Liver (tissue), 8 donors: ENCODE measurements at regions not wholly inside any gene's neighbourhood (a gene's known extent, or its start where the extent isn't known, plus 50 kb on each side); places are given as distances from the start of the nearest gene placed in this dataset.

Experiments used
- DNase-seq: peaks from one replicate; pipeline ENCODE4 v3.0.0-alpha.2; 2017; ENCODE audit warnings: low spot score
- H3K27ac ChIP-seq, 2 donors: one replicate each; pipeline ENCODE4 v1.7.0; 2013; ENCODE audit warnings: inconsistent platforms in 2 of 2, low read length in 2 of 2, control low read depth in 1 of 2, low read depth in 1 of 2, mild to moderate bottlenecking in 1 of 2
- H3K27me3 ChIP-seq, 4 donors: one replicate each; pipeline versions ENCODE4 v1.6.1 to v1.7.0; 2013; ENCODE audit warnings: low read length in 3 of 4, inconsistent platforms in 1 of 4, mild to moderate bottlenecking in 1 of 4, moderate library complexity in 1 of 4; ENCODE audit not compliant: control insufficient read depth in 4 of 4, insufficient read depth in 4 of 4
- H3K36me3 ChIP-seq, 4 donors: one replicate each; pipeline versions ENCODE4 v1.6.1 to v1.7.0; 2013; ENCODE audit warnings: low read length in 3 of 4, mild to moderate bottlenecking in 3 of 4, low read depth in 1 of 4, moderate library complexity in 1 of 4; ENCODE audit not compliant: control insufficient read depth in 4 of 4, insufficient read depth in 3 of 4
- H3K4me1 ChIP-seq, 4 donors: one replicate each; pipeline versions ENCODE4 v1.6.1 to v1.7.0; 2013; ENCODE audit warnings: low read length in 3 of 4, mild to moderate bottlenecking in 3 of 4, moderate library complexity in 1 of 4; ENCODE audit not compliant: control insufficient read depth in 4 of 4, insufficient read depth in 4 of 4
- H3K4me3 ChIP-seq, 3 donors: one replicate each; pipeline versions ENCODE4 v1.6.1 to v1.7.0; 2013; ENCODE audit warnings: low read length in 3 of 3, control low read depth in 1 of 3, low read depth in 1 of 3, mild to moderate bottlenecking in 1 of 3
- H3K9ac ChIP-seq, 2 donors: one replicate each; pipeline ENCODE4 v1.7.0; 2013; ENCODE audit warnings: low read length in 2 of 2, mild to moderate bottlenecking in 2 of 2, moderate library complexity in 2 of 2, control low read depth in 1 of 2, low read depth in 1 of 2
- H3K9me3 ChIP-seq, 4 donors: one replicate each; pipeline versions ENCODE4 v1.6.1 to v1.7.0; 2013; ENCODE audit warnings: low read length in 3 of 4; ENCODE audit not compliant: control insufficient read depth in 4 of 4
- ATF3 ChIP-seq: IDR thresholded peaks from 2 replicates; pipeline ENCODE4 v1.6.1; 2016; ENCODE audit warnings: antibody characterized with exemption
- EGR1 ChIP-seq, 2 donors: IDR thresholded peaks; 2 replicates each; pipeline ENCODE4 v1.6.1; 2016 to 2018; ENCODE audit warnings: antibody characterized with exemption in 2 of 2, low read depth in 2 of 2
- FOXA1 ChIP-seq: IDR thresholded peaks from 2 replicates; pipeline ENCODE4 v1.6.1; 2016; ENCODE audit warnings: antibody characterized with exemption
- FOXA2 ChIP-seq: IDR thresholded peaks from 2 replicates; pipeline ENCODE4 v1.6.1; 2016; ENCODE audit warnings: antibody characterized with exemption
- HNF4A ChIP-seq, 2 donors: conservative IDR thresholded peaks; 2 replicates each; pipeline ENCODE4 v1.6.1; 2016; ENCODE audit warnings: antibody characterized with exemption in 2 of 2, mild to moderate bottlenecking in 2 of 2
- HNF4G ChIP-seq: IDR thresholded peaks from 2 replicates; pipeline ENCODE4 v1.6.1; 2016; ENCODE audit warnings: antibody characterized with exemption
- JUND ChIP-seq, 2 donors: IDR thresholded peaks; 2 replicates each; pipeline ENCODE4 v1.6.1; 2016; ENCODE audit warnings: antibody characterized with exemption in 2 of 2
- MAX ChIP-seq: IDR thresholded peaks from 2 replicates; pipeline ENCODE4 v1.6.1; 2016; ENCODE audit warnings: antibody characterized with exemption
- NR2F2 ChIP-seq: IDR thresholded peaks from 2 replicates; pipeline ENCODE4 v1.6.1; 2016; ENCODE audit warnings: antibody characterized with exemption
- RAD21 ChIP-seq, 2 donors: IDR thresholded peaks; 2 replicates each; pipeline ENCODE4 v1.6.1; 2016; ENCODE audit warnings: antibody characterized with exemption in 2 of 2, mild to moderate bottlenecking in 2 of 2
- RXRA ChIP-seq, 2 donors: IDR thresholded peaks; 2 replicates each; pipeline ENCODE4 v1.6.1; 2017 to 2018; ENCODE audit warnings: antibody characterized with exemption in 2 of 2, mild to moderate bottlenecking in 1 of 2
- TAF1 ChIP-seq: conservative IDR thresholded peaks from 2 replicates; pipeline ENCODE4 v1.6.1; 2016; ENCODE audit warnings: antibody characterized with exemption, mild to moderate bottlenecking
- YY1 ChIP-seq: IDR thresholded peaks from 2 replicates; pipeline ENCODE4 v1.6.1; 2016; ENCODE audit warnings: antibody characterized with exemption, mild to moderate bottlenecking
- ZBTB33 ChIP-seq: IDR thresholded peaks from 2 replicates; pipeline ENCODE4 v1.6.1; 2016; ENCODE audit warnings: antibody characterized with exemption
- WGBS: extraction: QIAGEN DNeasy Blood & Tissue Kit; methylation state at CpG from one replicate; pipeline ENCODE4 v1.1.7; 2013; 5-methylcytosine and 5-hydroxymethylcytosine counted together
- TF ChIP-seq, protein P1 (sequence below): fragments of 150-350 bp; IDR thresholded peaks from 2 replicates; pipeline ENCODE4 v1.5.1; 2017; ENCODE audit warnings: improper control_type of control experiment, low read depth, low read length; ENCODE audit not compliant: missing input control
- donor health status: healthy.
- donor health status: healthy.
- donor health status: healthy.
- donor health status: healthy.
- donor health status: healthy.

DNA sequence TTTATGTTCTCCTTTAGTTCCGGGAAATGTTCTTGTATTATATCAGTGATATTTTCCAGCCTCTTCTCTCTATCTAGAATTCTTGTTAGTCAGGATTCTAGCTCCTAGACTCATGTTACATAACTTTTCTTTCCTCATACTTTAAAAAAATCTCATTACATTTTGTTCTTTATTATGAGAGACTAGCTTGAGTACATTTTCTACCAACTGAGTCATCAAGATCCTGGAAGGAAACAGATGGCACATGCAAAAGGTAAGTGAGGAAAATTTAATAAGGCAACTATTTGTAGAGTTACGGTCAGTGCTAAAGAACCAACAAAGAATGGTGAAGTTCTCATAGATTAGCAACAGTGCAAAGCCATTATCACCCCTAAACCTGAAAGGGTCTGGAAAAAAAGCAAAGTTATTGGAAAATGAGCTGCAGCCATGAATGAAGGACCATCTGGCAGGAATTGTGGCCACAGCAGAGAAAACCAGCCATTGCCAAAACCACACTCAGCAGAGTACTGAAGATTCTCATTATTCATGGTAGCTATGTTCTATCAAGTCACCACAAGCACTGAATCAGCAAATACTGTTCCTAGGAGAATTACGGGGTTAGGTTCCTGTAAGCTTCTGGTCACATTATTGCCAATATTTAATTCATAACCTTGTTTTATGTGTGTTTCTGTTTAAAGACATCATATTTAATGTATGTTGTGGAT is 98.3 kb upstream of the C7orf33 start:
- TF ChIP-seq ATF3 (no peak), TAF1 (no peak), NR2F2 (no peak), MAX (no peak), ZBTB33 (no peak), EGR1 (IDR thresholded peaks at IDR 0.05; ENCODE audit: low read depth in 2 of 2) (no peak), YY1 (no peak), RXRA (IDR thresholded peaks at IDR 0.05) (no peak), FOXA2 (no peak), HNF4G (no peak), JUND (IDR thresholded peaks at IDR 0.05) (no peak)
- TF ChIP-seq, protein P1, sequence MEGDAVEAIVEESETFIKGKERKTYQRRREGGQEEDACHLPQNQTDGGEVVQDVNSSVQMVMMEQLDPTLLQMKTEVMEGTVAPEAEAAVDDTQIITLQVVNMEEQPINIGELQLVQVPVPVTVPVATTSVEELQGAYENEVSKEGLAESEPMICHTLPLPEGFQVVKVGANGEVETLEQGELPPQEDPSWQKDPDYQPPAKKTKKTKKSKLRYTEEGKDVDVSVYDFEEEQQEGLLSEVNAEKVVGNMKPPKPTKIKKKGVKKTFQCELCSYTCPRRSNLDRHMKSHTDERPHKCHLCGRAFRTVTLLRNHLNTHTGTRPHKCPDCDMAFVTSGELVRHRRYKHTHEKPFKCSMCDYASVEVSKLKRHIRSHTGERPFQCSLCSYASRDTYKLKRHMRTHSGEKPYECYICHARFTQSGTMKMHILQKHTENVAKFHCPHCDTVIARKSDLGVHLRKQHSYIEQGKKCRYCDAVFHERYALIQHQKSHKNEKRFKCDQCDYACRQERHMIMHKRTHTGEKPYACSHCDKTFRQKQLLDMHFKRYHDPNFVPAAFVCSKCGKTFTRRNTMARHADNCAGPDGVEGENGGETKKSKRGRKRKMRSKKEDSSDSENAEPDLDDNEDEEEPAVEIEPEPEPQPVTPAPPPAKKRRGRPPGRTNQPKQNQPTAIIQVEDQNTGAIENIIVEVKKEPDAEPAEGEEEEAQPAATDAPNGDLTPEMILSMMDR: no peak
- WGBS: 94% methylated on average over 3 of the region's 3 CpGs
- Histone ChIP-seq H3K9ac (no peak overlapping the region), H3K27me3 (no peaks in the 10 kb centered on the region), H3K27ac (no peak overlapping the region), H3K9me3 (peaks cover 0 to 2% (median under 1%) of the 10 kb centered on the region in 4 donors), H3K4me3 (no peak overlapping the region), H3K4me1 (no peaks in the 10 kb centered on the region), H3K36me3 (no peaks in the 10 kb centered on the region)
- no peak for DNase-seq

- Histone ChIP-seq H3K36me3 (no peaks in the 10 kb centered on the region), H3K4me1 (no peaks in the 10 kb centered on the region), H3K9ac (no peak overlapping the region), H3K4me3 (no peak overlapping the region), H3K27me3 (peaks cover 0 to 4% (median 0%) of the 10 kb centered on the region in 4 donors), H3K9me3 (peaks cover 0 to 2% (median under 1%) of the 10 kb centered on the region in 4 donors), H3K27ac (no peak overlapping the region)
- no peak for DNase-seq
- 91% methylated on average over 4 of the region's 4 CpGs for WGBS
- TF ChIP-seq, protein P1: no peak
- no peak for TF ChIP-seq TAF1
- no peak for TF ChIP-seq JUND (IDR thresholded peaks at IDR 0.05)
- no peak for TF ChIP-seq FOXA1
- no peak for TF ChIP-seq RAD21 (IDR thresholded peaks at IDR 0.05)
- TF ChIP-seq HNF4A (conservative IDR thresholded peaks at IDR 0.05): no peak
- TF ChIP-seq NR2F2: no peak
- no peak for TF ChIP-seq RXRA (IDR thresholded peaks at IDR 0.05)
Observed at GRCh38 chr7:148495605-148496004, 95.0 kb upstream of the C7orf33 start.
